DOHH2 (cell line): ENCODE measurements at regions not wholly inside any gene's neighbourhood (a gene's known extent, or its start where the extent isn't known, plus 50 kb on each side); places are given as distances from the start of the nearest gene placed in this dataset.

Source experiments
- H3F3A ChIP-seq: fragments of 200-600 bp; sonication (generic), shearing (Covaris generic); 2 replicates; pipeline ENCODE4 v1.6.0; 2016; ENCODE audit warnings: antibody characterized with exemption, mild to moderate bottlenecking; ENCODE audit not compliant: control insufficient read depth, insufficient read depth
- H3K27ac ChIP-seq: fragments of 200-600 bp; sonication (generic); 2 replicates; pipeline ENCODE4 v1.5.1; 2014; ENCODE audit warnings: low read depth, mild to moderate bottlenecking, low read length, moderate library complexity
- H3K27me3 ChIP-seq: fragments of 200-600 bp; sonication (generic); 2 replicates; pipeline ENCODE4 v1.6.1; 2014; ENCODE audit warnings: mild to moderate bottlenecking, low read length, mixed read lengths; ENCODE audit not compliant: control insufficient read depth
- H3K36me3 ChIP-seq: fragments of 200-600 bp; sonication (generic); 2 replicates; pipeline ENCODE4 v1.6.1; 2014; ENCODE audit warnings: mild to moderate bottlenecking, low read length, moderate library complexity, mixed read lengths; ENCODE audit not compliant: control insufficient read depth
- H3K4me1 ChIP-seq: fragments of 200-600 bp; sonication (generic); 2 replicates; pipeline ENCODE4 v1.6.1; 2014; ENCODE audit warnings: mild to moderate bottlenecking, low read length, mixed read lengths; ENCODE audit not compliant: control insufficient read depth
- H3K4me2 ChIP-seq: fragments of 200-600 bp; sonication (generic); 2 replicates; pipeline ENCODE4 v1.6.0; 2014; ENCODE audit warnings: mild to moderate bottlenecking, low read length, moderate library complexity
- H3K4me3 ChIP-seq: fragments of 200-600 bp; sonication (generic); 2 replicates; pipeline ENCODE4 v1.5.1; 2014; ENCODE audit warnings: mild to moderate bottlenecking, low read length, mixed read lengths
- H3K79me2 ChIP-seq: fragments of 200-600 bp; sonication (generic); 2 replicates; pipeline ENCODE4 v1.6.1; 2014; ENCODE audit warnings: mild to moderate bottlenecking, low read length, mixed read lengths; ENCODE audit not compliant: control insufficient read depth
- H3K9me2 ChIP-seq: fragments of 200-600 bp; sonication (generic); replicated peaks from 2 replicates; pipeline ENCODE4 v1.6.1; 2014; ENCODE audit warnings: mild to moderate bottlenecking, low read length, mixed read lengths; ENCODE audit not compliant: control insufficient read depth
- H3K9me3 ChIP-seq: fragments of 200-600 bp; sonication (generic); 2 replicates; pipeline ENCODE4 v1.6.1; 2014; ENCODE audit warnings: antibody characterized with exemption, low read length, mixed read lengths; ENCODE audit not compliant: control insufficient read depth, insufficient read depth
- H4K20me1 ChIP-seq: fragments of 200-600 bp; sonication (generic); 2 replicates; pipeline ENCODE4 v1.6.0; 2014; ENCODE audit warnings: low read depth, mild to moderate bottlenecking, antibody characterized with exemption, low read length, moderate library complexity; ENCODE audit not compliant: control insufficient read depth, insufficient read depth
- EZH2phosphoT487 ChIP-seq: fragments of 200-600 bp; sonication (generic); IDR thresholded peaks from 2 replicates; pipeline ENCODE4 v1.6.1; 2017; ENCODE audit warnings: borderline replicate concordance, mild to moderate bottlenecking, antibody characterized with exemption, low read length, moderate library complexity, mixed read lengths
- TF ChIP-seq, protein P1 (sequence below): fragments of 200-600 bp; sonication (generic); IDR thresholded peaks from one replicate; pipeline ENCODE4 v1.5.1; 2014; ENCODE audit warnings: antibody characterized with exemption, mild to moderate bottlenecking, low read depth, low read length; ENCODE audit not compliant: poor library complexity, severe bottlenecking

- Histone ChIP-seq H3K9me2 (no peaks in the 10 kb centered on the region), H3K36me3 (no peaks in the 10 kb centered on the region), H3K9me3 (no peaks in the 10 kb centered on the region), H3F3A (no peaks in the 10 kb centered on the region), H3K27me3 (0 out of 2 replicates have a peak, but pooled peaks cover 5% of the 10 kb centered on the region), H3K4me2 (no peak overlapping the region), H3K27ac (no peak overlapping the region), H4K20me1 (no peaks in the 10 kb centered on the region; the same call in 1 of the 2 replicates), H3K4me1 (no peaks in the 10 kb centered on the region), H3K79me2 (no peaks in the 10 kb centered on the region), H3K4me3 (no peak overlapping the region)
- TF ChIP-seq, protein P1, sequence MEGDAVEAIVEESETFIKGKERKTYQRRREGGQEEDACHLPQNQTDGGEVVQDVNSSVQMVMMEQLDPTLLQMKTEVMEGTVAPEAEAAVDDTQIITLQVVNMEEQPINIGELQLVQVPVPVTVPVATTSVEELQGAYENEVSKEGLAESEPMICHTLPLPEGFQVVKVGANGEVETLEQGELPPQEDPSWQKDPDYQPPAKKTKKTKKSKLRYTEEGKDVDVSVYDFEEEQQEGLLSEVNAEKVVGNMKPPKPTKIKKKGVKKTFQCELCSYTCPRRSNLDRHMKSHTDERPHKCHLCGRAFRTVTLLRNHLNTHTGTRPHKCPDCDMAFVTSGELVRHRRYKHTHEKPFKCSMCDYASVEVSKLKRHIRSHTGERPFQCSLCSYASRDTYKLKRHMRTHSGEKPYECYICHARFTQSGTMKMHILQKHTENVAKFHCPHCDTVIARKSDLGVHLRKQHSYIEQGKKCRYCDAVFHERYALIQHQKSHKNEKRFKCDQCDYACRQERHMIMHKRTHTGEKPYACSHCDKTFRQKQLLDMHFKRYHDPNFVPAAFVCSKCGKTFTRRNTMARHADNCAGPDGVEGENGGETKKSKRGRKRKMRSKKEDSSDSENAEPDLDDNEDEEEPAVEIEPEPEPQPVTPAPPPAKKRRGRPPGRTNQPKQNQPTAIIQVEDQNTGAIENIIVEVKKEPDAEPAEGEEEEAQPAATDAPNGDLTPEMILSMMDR: no peak
- TF ChIP-seq EZH2phosphoT487: no peak
These were observed 243.5 kb downstream of the FOXL1 start for GRCh38 chr16:86821895-86822294.

- peaks cover 7% of the 10 kb centered on the region; the same call in 1 of the 2 replicates for H3K27me3 ChIP-seq
- H3K27ac ChIP-seq: no peak overlapping the region
- no peak overlapping the region for H3K4me3 ChIP-seq
- no peaks in the 10 kb centered on the region; the same call in 1 of the 2 replicates for H4K20me1 ChIP-seq
- H3K4me1 ChIP-seq: no peaks in the 10 kb centered on the region
- TF ChIP-seq, protein P1: no peak
- TF ChIP-seq EZH2phosphoT487: no peak
- no peaks in the 10 kb centered on the region for H3K9me3 ChIP-seq
- no peaks in the 10 kb centered on the region for H3K79me2 ChIP-seq
- no peak overlapping the region for H3K4me2 ChIP-seq
- H3K9me2 ChIP-seq: no peaks in the 10 kb centered on the region
- no peaks in the 10 kb centered on the region for H3F3A ChIP-seq
- no peaks in the 10 kb centered on the region for H3K36me3 ChIP-seq
These were observed 244.8 kb downstream of the FOXL1 start for GRCh38 chr16:86823125-86823524.

DNA sequence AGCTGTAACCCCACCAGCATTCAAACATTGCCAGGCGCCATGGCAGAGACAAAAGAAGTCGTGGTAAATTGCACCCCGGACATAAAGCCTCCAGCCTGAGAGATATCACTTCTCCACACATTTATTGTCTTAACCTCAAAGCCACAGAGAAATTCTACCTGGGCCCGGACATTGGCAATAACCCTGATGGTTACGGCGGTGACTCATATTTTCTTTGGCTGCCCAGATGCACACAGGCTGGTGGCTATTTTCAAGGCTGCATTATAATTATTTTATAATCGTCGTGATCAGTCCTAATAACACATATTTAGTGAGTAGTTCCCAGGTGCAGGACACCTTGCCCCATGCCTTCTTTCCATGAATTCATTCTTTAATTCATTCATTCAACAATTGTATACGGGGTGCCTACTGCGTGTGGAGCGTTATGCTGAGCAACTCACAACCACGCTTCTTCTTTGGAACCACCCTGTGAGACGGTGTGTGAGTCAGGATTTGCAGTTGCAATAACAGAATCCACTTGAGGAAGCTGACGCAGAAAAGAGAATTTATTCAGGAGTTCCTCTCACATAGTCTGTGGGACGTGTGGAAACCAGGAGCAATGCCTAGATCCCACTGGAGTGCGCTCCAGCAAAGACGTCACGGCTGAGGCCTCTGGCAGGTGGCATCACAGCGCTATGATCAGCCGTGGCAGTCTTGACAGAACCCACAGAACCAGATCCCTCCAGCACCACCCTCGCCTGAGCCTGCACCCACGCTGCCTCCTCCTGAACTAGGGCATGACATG, 245.7 kb downstream of the FOXL1 start:
- H3K79me2 ChIP-seq: no peaks in the 10 kb centered on the region
- H3K27ac ChIP-seq: no peak overlapping the region
- H3K27me3 ChIP-seq: peaks cover 7% of the 10 kb centered on the region; the same call in 1 of the 2 replicates
- no peak overlapping the region for H3K4me2 ChIP-seq
- no peaks in the 10 kb centered on the region for H3K9me2 ChIP-seq
- no peaks in the 10 kb centered on the region for H3F3A ChIP-seq
- H3K9me3 ChIP-seq: no peaks in the 10 kb centered on the region
- H4K20me1 ChIP-seq: no peaks in the 10 kb centered on the region; the same call in 1 of the 2 replicates
- TF ChIP-seq EZH2phosphoT487: no peak
- TF ChIP-seq, protein P1: no peak
- H3K36me3 ChIP-seq: no peaks in the 10 kb centered on the region
- no peak overlapping the region for H3K4me3 ChIP-seq
- no peaks in the 10 kb centered on the region for H3K4me1 ChIP-seq
